D721Med (cell line): ENCODE measurements at regions not wholly inside any gene's neighbourhood (a gene's known extent, or its start where the extent isn't known, plus 50 kb on each side); places are given as distances from the start of the nearest gene placed in this dataset.
"Not testable (repeated sequence)": the region's sequence is repeated elsewhere in the genome, so short reads cannot be mapped to it uniquely, and the experiment has no call there.

Source experiments
- DNase-seq: peaks from one replicate; pipeline ENCODE4 v3.0.0; 2011; ENCODE audit warnings: low spot score; ENCODE audit not compliant: insufficient read length
- FAIRE-seq: peaks from 2 replicates; lab custom pipeline; 2011; peaks lifted over from hg19 to GRCh38; lab: Jason Lieb, UNC
- TF ChIP-seq, protein P1 (sequence below): IDR thresholded peaks from 2 replicates; pipeline ENCODE4 v1.5.1; 2012; ENCODE audit warnings: mild to moderate bottlenecking, control low read depth; ENCODE audit not compliant: insufficient read depth; ENCODE audit errors: missing control alignments

DNA sequence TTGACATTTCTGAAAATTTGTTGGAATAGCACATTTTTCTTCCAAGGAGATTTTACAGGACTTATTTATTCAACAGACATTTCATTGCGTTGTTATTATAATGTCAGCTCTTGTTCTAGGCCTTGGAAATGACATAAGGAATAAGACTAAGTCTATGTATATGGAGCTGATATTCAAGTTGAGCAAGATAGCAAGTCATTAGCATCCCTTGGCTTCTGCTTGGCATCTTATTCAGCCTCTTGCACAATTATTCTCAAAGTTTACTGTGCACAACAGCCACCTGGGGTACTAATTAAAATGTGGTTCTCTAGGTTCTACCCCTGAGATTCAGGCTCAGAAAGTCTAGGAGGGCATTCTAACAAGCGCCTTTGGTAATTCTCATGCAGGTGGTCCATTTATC is 304.8 kb upstream of the DDI1 start:
- DNase-seq (no peak), FAIRE-seq (no peak)
- TF ChIP-seq, protein P1, sequence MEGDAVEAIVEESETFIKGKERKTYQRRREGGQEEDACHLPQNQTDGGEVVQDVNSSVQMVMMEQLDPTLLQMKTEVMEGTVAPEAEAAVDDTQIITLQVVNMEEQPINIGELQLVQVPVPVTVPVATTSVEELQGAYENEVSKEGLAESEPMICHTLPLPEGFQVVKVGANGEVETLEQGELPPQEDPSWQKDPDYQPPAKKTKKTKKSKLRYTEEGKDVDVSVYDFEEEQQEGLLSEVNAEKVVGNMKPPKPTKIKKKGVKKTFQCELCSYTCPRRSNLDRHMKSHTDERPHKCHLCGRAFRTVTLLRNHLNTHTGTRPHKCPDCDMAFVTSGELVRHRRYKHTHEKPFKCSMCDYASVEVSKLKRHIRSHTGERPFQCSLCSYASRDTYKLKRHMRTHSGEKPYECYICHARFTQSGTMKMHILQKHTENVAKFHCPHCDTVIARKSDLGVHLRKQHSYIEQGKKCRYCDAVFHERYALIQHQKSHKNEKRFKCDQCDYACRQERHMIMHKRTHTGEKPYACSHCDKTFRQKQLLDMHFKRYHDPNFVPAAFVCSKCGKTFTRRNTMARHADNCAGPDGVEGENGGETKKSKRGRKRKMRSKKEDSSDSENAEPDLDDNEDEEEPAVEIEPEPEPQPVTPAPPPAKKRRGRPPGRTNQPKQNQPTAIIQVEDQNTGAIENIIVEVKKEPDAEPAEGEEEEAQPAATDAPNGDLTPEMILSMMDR = no peak

DNA sequence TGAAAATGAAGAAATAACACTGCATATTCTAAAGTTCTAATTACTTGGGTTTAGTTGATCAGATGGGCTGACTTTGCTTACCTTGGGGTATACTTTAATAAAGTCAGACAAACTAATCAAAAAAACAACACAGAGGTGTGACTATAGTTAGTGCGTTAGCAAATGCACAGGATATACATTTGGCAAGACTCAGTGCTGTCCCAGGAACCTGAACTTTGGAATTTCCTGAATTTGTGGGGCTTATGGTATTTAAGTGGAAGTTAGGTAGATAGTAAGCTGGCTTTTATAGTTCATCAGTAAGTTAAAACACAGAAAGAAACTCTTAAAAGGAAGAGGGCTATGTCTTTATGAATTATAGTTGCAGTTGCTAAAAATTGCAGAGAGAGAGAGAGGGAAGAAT is 302.6 kb upstream of the DDI1 start:
- TF ChIP-seq, protein P1 = no peak
- FAIRE-seq (no peak), DNase-seq (no peak)

DNA sequence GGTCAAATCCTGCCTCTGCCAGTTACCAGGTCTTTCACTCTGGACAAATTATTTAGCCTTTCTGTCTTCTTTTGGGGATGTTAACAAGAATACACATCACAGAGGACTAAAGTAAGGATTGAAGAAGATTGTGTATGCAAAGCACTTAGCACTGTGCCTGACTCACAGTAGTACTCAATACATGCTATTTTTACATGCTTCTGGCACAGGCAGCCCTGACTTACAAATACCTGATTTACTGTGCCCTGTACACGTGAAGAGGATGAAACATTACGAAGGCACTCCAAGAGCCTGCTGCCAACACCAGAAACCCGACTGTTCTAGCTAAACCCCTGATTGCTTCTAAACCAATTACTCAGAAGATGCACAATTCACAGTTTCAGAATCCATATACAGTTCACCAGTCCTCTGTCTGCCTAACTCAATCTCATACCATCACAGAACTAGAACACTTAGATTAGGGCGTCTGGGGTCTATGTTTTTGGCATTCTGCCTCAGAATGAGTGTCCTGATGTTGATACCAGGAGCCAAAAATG is 300.9 kb upstream of the DDI1 start:
- FAIRE-seq (no peak), DNase-seq (no peak)
- TF ChIP-seq, protein P1 = no peak

DNA sequence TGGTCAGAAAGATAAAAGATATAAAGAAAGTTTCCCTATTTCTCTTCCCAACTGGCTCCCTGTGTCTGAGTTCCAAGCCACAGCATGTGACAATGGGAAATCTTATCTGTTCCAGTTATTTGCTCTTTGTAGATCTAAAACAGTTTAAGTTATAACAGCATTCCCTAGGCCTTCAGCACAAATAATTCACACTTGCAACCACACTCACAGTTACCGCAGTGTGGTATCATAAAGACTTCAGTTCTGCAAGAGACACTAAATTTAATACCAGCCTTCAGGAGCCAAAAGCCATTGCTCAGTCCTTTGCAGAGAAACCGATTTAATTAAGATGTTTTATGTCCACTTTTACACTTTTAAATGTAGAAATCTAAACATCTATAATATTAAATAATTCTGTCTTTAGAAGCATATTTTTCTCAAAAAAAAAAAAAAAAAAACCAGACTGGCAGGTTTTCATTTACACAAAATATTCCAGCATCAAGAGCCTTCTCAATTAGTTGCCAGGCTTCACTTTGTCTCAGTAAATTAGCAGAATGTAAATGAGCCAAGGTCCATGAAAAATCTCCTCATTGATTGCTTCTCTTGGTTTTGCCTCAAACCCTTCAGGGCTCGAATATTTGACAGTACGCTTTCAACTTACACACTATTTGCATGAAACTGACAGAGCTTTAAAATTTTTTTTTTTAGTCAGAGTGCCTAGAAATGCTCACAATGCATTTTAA is 300.0 kb upstream of the DDI1 start:
- FAIRE-seq (no peak), DNase-seq (no peak)
- TF ChIP-seq, protein P1 = no peak

DNA sequence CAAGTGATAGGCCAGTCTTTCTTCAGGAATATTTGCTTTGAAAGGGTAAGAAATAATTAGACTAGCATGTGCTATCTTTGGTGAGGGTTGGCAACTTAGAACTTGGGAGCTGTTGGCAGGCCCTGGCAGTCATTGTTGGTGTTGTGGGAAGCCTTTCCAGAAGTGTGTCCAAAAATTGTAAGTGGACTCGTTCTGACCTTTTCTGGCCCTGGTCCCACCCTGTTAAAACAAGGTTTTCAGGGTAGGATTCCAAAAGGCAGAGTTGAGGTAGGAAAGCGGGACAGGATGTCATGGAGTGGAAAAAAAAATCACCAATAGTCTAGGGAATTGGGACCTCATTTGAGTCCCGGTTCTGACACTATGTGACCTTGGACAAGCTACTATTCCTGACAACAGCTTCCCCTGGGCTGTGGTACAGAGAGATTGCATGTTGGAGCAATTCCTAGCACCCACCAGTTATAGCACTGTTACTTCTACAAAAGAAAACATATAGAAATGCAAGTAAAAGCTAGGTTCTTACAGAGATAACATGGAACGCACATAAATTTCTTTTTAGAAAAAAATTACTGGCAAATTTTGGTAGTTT is 299.3 kb upstream of the DDI1 start:
- no peak for FAIRE-seq
- TF ChIP-seq, protein P1 = no peak
- no peak for DNase-seq

DNA sequence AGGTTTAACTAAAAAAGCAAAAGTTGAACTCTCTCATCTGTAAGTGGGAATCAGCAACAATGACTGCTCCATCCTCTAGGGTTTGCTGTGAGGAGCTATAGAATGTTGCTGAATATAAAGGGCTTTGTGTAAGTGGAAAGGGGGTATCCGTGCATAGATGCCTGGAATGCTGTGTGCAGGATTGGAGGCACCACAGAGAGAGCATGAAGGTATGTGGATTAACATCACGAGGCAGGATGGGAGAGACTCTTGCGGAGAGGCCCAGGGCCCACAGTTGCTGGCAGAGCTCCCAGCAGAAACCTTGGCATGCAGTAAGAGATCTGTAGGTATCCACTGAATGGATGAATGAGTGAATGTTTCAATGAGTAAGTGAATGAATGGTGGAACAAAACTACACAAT is 298.7 kb upstream of the DDI1 start:
- TF ChIP-seq, protein P1 = no peak
- no peak for FAIRE-seq
- DNase-seq = no peak

DNA sequence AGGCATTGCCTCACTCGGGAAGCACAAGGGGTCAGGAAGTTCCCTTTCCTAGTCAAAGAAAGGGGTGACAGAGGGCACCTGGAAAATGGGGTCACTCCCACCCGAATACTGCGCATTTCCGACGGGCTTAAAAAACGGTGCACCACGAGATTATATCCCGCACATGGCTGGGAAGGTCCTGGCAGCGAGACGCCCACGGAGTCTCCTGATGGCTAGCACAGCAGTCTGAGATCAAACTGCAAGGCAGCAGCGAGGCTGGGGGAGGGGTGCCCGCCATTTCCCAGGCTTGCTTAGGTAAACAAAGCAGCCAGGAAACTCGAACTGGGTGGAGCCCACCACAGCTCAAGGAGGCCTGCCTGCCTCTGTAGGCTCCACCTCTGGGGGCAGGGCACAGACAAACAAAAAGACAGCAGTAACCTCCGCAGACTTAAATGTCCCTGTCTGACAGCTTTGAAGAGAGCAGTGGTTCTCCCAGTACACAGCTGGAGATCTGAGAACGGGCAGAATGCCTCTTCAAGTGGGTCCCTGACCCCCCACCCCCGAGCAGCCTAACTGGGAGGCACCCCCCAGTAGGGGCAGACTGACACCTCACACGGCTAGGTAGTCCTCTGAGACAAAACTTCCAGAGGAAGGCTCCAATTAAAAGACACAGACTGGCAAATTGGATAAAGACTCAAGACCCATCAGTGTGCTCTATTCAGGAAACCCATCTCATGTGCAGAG is 297.2 kb upstream of the DDI1 start:
- DNase-seq, FAIRE-seq: not testable (repeated sequence)
